ENCODE measurements at regions not wholly inside any gene's neighbourhood (a gene's known extent, or its start where the extent isn't known, plus 50 kb on each side); places are given as distances from the start of the nearest gene placed in this dataset.

DNA sequence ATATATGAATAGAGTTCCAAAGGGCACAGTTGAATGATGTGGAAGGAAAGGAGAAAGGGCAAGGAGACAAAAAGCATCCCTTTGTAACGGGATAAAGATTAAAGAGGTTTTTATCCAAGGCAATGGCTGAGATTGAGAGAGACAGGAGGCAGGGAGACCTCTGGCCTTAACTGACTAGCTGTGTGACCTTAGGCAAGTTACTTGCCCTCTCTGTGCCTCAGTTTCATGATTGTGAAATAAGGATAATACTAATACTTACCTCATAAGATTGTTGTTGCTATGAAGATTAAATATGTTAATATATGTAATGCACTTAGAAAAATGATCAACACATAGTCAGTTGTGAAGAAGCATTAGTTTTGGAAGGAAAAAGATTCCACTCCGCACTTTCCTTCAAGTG, 130.2 kb upstream of the EEA1 start:
- H3K27ac Mint-ChIP-seq: no peak overlapping the region
- TF ChIP-seq, protein P1, sequence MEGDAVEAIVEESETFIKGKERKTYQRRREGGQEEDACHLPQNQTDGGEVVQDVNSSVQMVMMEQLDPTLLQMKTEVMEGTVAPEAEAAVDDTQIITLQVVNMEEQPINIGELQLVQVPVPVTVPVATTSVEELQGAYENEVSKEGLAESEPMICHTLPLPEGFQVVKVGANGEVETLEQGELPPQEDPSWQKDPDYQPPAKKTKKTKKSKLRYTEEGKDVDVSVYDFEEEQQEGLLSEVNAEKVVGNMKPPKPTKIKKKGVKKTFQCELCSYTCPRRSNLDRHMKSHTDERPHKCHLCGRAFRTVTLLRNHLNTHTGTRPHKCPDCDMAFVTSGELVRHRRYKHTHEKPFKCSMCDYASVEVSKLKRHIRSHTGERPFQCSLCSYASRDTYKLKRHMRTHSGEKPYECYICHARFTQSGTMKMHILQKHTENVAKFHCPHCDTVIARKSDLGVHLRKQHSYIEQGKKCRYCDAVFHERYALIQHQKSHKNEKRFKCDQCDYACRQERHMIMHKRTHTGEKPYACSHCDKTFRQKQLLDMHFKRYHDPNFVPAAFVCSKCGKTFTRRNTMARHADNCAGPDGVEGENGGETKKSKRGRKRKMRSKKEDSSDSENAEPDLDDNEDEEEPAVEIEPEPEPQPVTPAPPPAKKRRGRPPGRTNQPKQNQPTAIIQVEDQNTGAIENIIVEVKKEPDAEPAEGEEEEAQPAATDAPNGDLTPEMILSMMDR (IDR thresholded peaks at IDR 0.05): no peak
- no peak overlapping the region for H3K4me3 Mint-ChIP-seq
- peaks cover 3% of the 10 kb centered on the region for H3K27me3 Mint-ChIP-seq (ENCODE audit: low read depth, poor library complexity)
- no peaks in the 10 kb centered on the region for H3K9me3 Mint-ChIP-seq
- no peaks in the 10 kb centered on the region for H3K36me3 Mint-ChIP-seq (ENCODE audit: low read depth)
- DNase-seq: no peak
- peaks cover 11% of the 10 kb centered on the region for H3K4me1 Mint-ChIP-seq

DNA sequence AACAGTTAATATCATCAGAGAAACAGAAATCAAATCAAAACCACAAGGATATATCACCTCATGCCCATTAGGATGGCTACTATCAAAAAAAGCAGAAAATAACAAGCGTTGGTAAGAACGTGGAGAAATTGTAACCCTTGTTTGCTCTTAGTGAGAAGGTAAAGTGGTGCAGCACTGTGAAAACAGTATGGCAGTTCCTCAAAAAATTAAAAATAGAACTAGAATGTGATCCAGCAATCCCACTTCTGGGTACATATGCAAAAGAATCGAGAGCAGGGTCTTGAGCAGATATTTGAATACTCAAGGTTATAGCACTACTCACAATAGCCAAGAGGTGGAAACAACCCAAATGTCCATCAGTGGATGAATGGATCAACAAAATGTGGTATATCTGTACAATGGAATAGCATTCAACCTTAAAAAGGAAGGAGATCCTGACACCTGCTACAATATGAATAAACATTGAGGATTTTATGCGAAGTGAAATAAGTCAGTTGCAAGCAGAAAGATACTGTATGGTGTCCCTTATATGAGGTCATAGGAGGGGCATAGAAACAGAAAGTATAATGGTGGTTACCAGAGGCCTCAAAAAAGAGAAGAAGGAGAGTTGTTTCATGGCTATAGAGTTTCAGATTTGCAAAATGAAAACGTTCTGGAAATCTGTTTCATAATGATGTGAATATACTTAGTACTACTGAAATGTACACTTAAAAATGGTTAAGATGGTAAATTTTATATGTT, 131.0 kb upstream of the EEA1 start:
- Mint-ChIP-seq H3K27me3 (ENCODE audit: low read depth, poor library complexity) (no peaks in the 10 kb centered on the region), H3K4me3 (no peak overlapping the region), H3K9me3 (no peaks in the 10 kb centered on the region), H3K4me1 (peaks cover 11% of the 10 kb centered on the region), H3K36me3 (ENCODE audit: low read depth) (no peaks in the 10 kb centered on the region), H3K27ac (no peak overlapping the region)
- DNase-seq: no peak
- TF ChIP-seq, protein P1 (IDR thresholded peaks at IDR 0.05): no peak

DNA sequence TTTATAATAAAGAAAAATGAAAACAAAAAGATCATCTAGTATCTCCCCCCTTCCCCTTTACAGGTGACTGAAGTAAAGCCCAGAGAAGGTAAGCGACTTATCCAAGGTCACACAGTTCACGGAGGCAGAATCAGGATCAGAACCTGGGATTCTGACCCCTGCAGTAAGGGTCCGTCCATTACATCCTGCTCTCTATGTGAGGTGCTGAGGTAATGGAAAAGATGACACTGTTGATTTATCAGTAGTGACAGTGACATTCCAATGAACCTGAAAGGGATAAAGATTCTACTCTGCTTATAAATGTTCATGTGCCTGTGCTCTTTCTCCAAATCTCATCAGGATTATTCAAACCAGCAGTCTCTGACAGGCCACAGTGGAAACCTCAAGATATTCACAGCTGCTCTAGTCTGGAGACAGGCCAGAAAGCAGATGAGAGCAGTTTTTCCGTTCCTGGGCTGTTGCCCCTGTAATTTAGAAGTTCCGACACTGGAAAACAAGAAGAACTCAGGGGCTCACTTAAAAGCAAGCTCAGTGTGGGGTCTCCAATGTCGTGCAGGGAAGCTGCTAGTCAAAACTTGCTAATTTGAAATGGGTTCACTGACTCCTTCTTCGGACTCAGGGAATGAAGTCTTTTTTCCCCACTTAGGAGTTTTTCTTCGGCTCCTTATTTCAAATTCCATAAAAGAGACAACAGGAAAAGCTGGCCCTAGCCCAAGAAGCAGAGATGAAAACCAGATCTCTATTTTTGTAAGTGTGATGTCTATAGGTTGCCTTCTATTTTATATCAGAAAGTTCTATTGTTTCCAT, 131.8 kb upstream of the EEA1 start:
- H3K9me3 Mint-ChIP-seq: no peaks in the 10 kb centered on the region
- DNase-seq: no peak
- TF ChIP-seq, protein P1 (IDR thresholded peaks at IDR 0.05): no peak

DNA sequence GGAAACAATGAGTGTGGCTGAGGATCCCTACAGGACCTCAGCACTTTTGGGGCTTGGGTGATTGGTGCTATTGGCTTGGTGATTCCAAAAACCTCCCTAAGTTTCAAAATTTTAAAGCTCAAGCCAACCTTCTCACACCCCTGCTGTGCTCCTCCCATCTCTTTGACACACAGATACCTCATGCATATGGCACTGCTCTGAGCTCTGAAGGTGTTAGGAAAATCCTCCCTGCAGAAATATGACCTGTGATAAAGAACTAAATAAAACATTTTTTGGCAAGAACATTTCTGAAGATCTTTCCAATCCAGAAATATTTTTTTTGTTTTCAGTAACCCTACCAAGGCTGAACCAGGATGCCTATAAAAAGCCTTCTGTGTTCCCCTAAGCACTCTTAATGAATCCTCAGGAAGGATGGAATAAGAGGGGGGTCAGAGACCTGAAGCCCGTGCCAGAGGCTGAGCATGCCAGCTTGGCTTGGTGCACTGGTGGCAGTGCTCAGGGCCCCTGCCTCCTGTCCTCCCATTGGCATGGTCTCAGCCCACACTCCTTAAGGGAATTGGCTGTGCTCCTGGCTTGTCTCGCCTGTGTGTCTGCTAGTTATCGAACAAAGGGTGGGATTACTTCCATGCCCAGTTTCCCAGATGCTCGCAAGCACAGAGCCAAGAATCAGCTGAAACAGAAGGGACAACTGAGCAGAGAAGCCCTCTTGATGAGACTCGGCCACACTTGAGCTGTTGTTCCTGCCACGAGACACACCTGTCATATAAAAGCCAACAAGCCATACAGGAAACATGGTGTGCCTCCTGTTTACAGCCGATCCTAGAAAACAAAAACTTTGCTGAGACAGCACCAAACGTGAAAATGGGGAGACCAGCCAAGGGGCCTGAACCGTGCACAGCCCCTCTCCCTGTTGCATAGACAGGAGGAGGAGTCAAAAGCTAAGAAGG, 132.7 kb upstream of the EEA1 start:
- Mint-ChIP-seq H3K4me1 (peaks cover 11% of the 10 kb centered on the region), H3K36me3 (ENCODE audit: low read depth) (no peaks in the 10 kb centered on the region), H3K9me3 (no peaks in the 10 kb centered on the region), H3K27me3 (ENCODE audit: low read depth, poor library complexity) (no peaks in the 10 kb centered on the region), H3K4me3 (no peak overlapping the region), H3K27ac (no peak overlapping the region)
- TF ChIP-seq, protein P1 (IDR thresholded peaks at IDR 0.05): no peak
- no peak for DNase-seq

More for the DNA sequence above, 131.8 kb upstream of the EEA1 start:
- Mint-ChIP-seq H3K4me1 (peaks cover 11% of the 10 kb centered on the region), H3K4me3 (no peak overlapping the region), H3K27ac (no peak overlapping the region), H3K27me3 (ENCODE audit: low read depth, poor library complexity) (no peaks in the 10 kb centered on the region), H3K36me3 (ENCODE audit: low read depth) (no peaks in the 10 kb centered on the region)

DNA sequence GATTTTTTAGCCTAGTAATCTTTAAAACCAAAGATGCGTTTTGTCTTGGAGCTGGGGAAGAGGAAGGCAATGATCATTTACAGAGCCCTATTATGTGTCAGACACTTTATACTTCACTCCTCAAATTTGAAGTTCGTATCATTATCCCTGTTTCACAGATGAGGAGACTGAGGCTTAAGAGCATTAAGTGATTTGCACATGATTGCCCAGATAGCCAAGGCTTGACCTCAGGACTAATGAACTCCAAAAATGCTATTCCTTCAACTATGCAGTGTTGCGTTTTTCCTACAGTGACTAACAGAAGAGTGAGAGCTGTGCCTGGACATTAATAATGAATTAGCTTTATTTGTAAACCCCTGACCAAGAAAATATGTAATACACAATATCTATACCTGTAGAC, 136.8 kb upstream of the EEA1 start:
- Mint-ChIP-seq H3K9me3 (no peaks in the 10 kb centered on the region), H3K4me3 (no peak overlapping the region), H3K36me3 (ENCODE audit: low read depth) (no peaks in the 10 kb centered on the region), H3K4me1 (peaks cover 8% of the 10 kb centered on the region), H3K27me3 (ENCODE audit: low read depth, poor library complexity) (peaks cover 4% of the 10 kb centered on the region), H3K27ac (no peak overlapping the region)
- TF ChIP-seq, protein P1 (IDR thresholded peaks at IDR 0.05): no peak
- DNase-seq: no peak
